ENCODE measurements at regions not wholly inside any gene's neighbourhood (a gene's known extent, or its start where the extent isn't known, plus 50 kb on each side); places are given as distances from the start of the nearest gene placed in this dataset.

DNA sequence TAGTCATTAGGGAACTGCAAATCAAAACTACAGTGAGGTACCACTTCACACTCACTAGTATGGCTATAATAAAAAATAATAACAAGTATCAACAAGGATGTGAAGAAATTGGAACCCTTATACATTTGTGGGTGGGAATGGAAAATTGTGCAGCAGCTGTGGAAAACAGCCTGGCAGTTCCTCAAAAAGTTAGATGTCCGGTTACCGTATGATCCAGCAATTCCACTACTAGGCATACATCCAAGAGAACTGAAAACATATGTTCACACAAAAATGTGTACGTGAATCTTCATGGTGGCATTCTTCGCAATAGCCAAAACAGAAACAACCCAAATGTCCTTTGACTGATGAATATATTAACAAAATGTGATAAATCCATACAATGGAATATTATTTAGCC is 187.9 kb upstream of the LYSMD4 start:
- Histone ChIP-seq H3K4me3 (ENCODE audit: low read depth, low read length) (no peak overlapping the region), H3K9me3 (no peaks in the 10 kb centered on the region), H3K36me3 (no peaks in the 10 kb centered on the region), H3K27me3 (no peaks in the 10 kb centered on the region), H3K4me1 (peaks cover 5% of the 10 kb centered on the region)
- TF ChIP-seq, protein P1, sequence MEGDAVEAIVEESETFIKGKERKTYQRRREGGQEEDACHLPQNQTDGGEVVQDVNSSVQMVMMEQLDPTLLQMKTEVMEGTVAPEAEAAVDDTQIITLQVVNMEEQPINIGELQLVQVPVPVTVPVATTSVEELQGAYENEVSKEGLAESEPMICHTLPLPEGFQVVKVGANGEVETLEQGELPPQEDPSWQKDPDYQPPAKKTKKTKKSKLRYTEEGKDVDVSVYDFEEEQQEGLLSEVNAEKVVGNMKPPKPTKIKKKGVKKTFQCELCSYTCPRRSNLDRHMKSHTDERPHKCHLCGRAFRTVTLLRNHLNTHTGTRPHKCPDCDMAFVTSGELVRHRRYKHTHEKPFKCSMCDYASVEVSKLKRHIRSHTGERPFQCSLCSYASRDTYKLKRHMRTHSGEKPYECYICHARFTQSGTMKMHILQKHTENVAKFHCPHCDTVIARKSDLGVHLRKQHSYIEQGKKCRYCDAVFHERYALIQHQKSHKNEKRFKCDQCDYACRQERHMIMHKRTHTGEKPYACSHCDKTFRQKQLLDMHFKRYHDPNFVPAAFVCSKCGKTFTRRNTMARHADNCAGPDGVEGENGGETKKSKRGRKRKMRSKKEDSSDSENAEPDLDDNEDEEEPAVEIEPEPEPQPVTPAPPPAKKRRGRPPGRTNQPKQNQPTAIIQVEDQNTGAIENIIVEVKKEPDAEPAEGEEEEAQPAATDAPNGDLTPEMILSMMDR (IDR thresholded peaks at IDR 0.05; ENCODE audit: low read depth, low read length) = no peak
- DNase-seq = no peak

DNA sequence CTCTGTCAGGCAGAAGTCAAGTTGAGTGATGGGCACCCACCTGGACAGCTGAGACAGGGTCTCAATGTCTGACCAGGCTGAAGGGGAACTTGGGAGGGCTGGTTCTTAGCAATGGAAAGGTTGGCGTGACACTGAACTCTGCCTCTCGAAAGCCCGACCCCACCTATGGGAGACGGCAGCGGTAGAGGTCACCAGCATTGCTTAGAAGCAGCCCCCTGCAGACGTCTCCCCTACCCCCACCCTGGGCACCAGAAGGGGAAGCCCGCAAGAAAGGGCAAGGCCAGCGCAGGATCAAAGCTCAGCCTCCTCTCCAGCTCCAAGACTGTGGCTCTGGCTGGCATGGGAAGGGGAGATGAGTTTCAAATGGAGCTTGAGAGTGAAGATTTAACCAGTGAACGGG is 184.8 kb upstream of the LYSMD4 start:
- TF ChIP-seq, protein P1 (IDR thresholded peaks at IDR 0.05; ENCODE audit: low read depth, low read length) = no peak
- no peaks in the 10 kb centered on the region for H3K27me3 ChIP-seq
- no peaks in the 10 kb centered on the region for H3K36me3 ChIP-seq
- H3K4me3 ChIP-seq (ENCODE audit: low read depth, low read length) = no peak overlapping the region
- H3K4me1 ChIP-seq = peaks cover 5% of the 10 kb centered on the region
- DNase-seq = no peak
- no peaks in the 10 kb centered on the region for H3K9me3 ChIP-seq

DNA sequence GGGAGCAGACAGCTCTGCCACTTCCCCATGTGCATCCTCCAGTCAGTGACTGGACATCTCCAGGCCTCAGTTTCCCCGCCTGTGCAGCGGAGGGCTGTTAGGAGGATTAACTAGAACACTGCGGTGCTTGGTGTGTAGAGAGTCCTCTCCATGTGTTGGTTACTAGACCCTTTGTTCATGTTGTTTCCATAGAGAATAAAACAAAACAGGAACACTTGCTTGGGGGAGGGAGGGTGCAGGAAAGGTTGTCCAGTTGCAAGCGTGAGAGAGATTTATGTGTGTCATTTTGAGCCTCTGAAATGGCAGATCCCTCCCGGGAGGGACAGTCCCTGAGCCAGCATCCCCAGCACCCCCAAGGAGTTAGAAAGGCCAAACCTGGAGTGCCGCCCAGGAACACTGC is 184.0 kb upstream of the LYSMD4 start:
- Histone ChIP-seq H3K4me1 (peaks cover 4% of the 10 kb centered on the region), H3K27me3 (no peaks in the 10 kb centered on the region), H3K9me3 (no peaks in the 10 kb centered on the region), H3K36me3 (no peaks in the 10 kb centered on the region), H3K4me3 (ENCODE audit: low read depth, low read length) (no peak overlapping the region)
- TF ChIP-seq, protein P1 (IDR thresholded peaks at IDR 0.05; ENCODE audit: low read depth, low read length) = no peak
- DNase-seq = no peak

DNA sequence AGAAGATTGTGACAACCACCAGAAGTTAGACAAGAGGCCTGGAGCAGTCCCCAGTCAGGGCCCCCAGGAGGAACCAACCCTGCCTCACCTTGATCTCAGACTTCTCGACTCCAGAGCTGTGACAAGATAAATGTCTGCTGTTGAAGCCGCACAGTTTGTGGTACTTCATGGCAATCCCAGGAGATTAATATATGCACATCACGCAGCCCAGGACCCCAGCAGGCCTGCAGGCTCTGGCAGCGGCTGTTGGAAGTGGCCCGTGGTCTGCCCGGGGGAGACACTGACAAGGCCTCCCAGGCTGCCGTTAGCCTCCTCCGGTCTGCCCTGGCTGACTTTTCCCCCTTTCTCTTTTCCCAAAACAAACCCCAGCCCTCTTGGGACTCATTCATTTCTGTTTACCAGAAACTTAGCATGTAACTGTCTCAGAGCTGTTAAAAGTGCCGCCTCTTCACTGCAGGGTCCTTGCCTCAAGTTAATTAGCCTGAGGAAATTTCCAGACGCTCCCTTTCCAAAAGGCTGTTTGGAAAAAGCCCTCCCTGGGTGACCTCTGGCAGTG is 183.5 kb upstream of the LYSMD4 start:
- H3K36me3 ChIP-seq = no peaks in the 10 kb centered on the region
- no peaks in the 10 kb centered on the region for H3K9me3 ChIP-seq
- H3K4me1 ChIP-seq = no peaks in the 10 kb centered on the region
- no peak overlapping the region for H3K4me3 ChIP-seq (ENCODE audit: low read depth, low read length)
- no peaks in the 10 kb centered on the region for H3K27me3 ChIP-seq
- DNase-seq = no peak
- TF ChIP-seq, protein P1 (IDR thresholded peaks at IDR 0.05; ENCODE audit: low read depth, low read length) = no peak

DNA sequence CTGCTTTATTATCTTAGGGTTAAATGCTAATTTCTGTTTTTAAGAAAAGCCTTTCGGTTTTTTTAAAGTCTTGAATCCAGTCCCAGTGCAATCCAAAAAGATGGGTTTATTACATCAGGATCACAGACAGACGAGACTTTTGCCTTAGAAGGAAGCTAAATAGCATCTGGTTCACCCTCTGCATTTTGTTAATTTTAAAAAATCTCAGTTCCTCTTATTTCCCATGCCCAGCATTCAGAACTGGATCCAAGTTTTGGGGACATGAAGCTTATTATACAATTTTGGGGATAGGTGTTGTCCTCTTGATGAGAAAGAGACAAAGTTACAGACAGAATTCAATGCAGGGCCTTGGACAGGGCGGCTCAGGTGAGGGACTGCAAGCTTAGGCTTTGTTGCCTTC is 181.5 kb upstream of the LYSMD4 start:
- no peaks in the 10 kb centered on the region for H3K4me1 ChIP-seq
- no peaks in the 10 kb centered on the region for H3K9me3 ChIP-seq

DNA sequence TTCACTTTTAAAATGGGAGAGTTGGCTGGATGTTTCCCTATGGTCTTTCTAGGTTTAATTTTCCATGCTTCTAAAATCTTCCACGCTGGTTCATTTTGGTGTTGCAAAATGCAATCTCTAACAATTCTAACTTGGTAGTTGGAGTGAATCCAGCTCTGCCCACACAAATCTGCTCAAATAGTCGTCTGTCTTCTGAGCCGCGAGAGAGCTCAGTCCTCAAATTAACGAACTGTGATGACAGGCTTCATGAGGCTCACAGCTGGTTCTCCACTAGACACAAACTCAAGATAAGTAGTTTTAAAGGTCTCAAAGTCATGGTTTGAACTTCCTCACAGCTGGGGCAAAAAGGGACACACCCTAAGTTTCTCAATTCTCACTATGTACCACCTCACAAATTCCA is 178.6 kb upstream of the LYSMD4 start:
- Histone ChIP-seq H3K4me3 (ENCODE audit: low read depth, low read length) (no peak overlapping the region), H3K36me3 (no peaks in the 10 kb centered on the region), H3K4me1 (no peaks in the 10 kb centered on the region), H3K27me3 (no peaks in the 10 kb centered on the region), H3K9me3 (no peaks in the 10 kb centered on the region)
- DNase-seq = no peak
- TF ChIP-seq, protein P1 (IDR thresholded peaks at IDR 0.05; ENCODE audit: low read depth, low read length) = no peak

More for the DNA sequence above, 181.5 kb upstream of the LYSMD4 start:
- Histone ChIP-seq H3K27me3 (no peaks in the 10 kb centered on the region), H3K4me3 (ENCODE audit: low read depth, low read length) (no peak overlapping the region), H3K36me3 (no peaks in the 10 kb centered on the region)
- TF ChIP-seq, protein P1 (IDR thresholded peaks at IDR 0.05; ENCODE audit: low read depth, low read length) = no peak
- DNase-seq = no peak
